ENCODE measurements at regions not wholly inside any gene's neighbourhood (a gene's known extent, or its start where the extent isn't known, plus 50 kb on each side); places are given as distances from the start of the nearest gene placed in this dataset.

GRCh38 chr21:24561291-24561690 lies 1046.0 kb downstream of the MRPL39 start:
- Histone ChIP-seq H3K27me3 (no peaks in the 10 kb centered on the region), H3K27ac (no peak overlapping the region), H3K9me3 (no peaks in the 10 kb centered on the region), H3K4me3 (no peak overlapping the region), H3K36me3 (no peaks in the 10 kb centered on the region), H3K4me1 (no peaks in the 10 kb centered on the region)
- DNase-seq (ENCODE audit: low spot score in 2 of 2), result no peak
- no peak for TF ChIP-seq POLR2AphosphoS5 (IDR thresholded peaks at IDR 0.05)
- no peak for TF ChIP-seq POLR2A (IDR thresholded peaks at IDR 0.05)
- TF ChIP-seq CTCF (IDR thresholded peaks at IDR 0.05), result no peak
- intact Hi-C loops (cut with DNase I; ENCODE audit: low total_unique reads), result no loop called here

DNA sequence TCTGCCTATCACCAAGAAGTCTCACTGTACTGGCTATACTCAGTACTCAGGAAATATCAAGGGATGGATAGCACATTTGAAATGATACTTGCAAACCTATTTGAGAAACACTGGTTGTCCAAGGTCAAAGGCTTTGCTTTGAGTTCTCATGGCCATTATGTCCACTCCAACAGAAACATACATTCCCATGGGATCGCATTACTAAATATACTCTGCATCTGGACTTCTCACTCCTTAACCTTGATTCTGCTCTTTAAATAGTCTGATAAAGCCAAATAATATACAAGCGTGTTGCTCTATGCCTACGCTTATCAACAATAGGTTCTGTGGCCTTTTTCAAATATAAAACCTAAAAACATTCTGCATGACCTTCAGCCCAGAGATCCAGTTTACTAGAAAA lies 1054.8 kb downstream of the MRPL39 start:
- Histone ChIP-seq H3K36me3 (no peaks in the 10 kb centered on the region), H3K4me1 (no peaks in the 10 kb centered on the region), H3K4me3 (no peak overlapping the region), H3K27ac (no peak overlapping the region), H3K9me3 (no peaks in the 10 kb centered on the region), H3K27me3 (no peaks in the 10 kb centered on the region)
- intact Hi-C loops (cut with DNase I; ENCODE audit: low total_unique reads), result no loop called here
- TF ChIP-seq CTCF (IDR thresholded peaks at IDR 0.05) (no peak), POLR2A (IDR thresholded peaks at IDR 0.05) (no peak), POLR2AphosphoS5 (IDR thresholded peaks at IDR 0.05) (no peak)
- DNase-seq (ENCODE audit: low spot score in 2 of 2), result no peak

DNA sequence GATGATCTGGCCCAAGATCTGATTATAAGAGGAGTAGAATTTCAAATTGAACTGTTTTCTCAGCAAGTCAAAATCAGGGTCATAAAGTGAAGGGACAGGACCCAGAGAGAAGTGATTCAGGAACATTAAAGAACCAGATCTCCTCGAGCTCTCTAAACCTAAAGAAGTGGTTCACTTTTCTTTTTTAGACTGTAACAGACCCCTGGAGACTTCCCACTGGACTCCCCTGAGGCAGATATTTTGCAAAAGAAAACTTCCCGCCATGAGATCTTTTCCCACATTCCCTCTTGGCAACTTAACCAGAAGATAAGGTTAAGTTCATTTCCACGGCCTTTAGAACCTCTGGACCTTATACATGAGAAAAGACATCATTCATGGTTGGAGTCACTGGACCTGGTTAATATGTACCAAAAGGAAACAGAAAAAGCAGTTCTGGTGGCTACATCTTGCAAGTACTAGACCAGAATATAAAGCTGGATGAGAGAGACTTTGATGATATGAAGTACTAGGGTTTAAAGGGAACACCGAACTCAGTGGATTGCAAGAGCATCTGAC lies 1061.4 kb downstream of the MRPL39 start:
- intact Hi-C loops (cut with DNase I; ENCODE audit: low total_unique reads), result no loop called here
- Histone ChIP-seq H3K36me3 (no peaks in the 10 kb centered on the region), H3K4me3 (no peak overlapping the region), H3K27ac (no peak overlapping the region), H3K27me3 (no peaks in the 10 kb centered on the region), H3K9me3 (no peaks in the 10 kb centered on the region), H3K4me1 (no peaks in the 10 kb centered on the region)
- DNase-seq (ENCODE audit: low spot score in 2 of 2), result no peak
- TF ChIP-seq CTCF (IDR thresholded peaks at IDR 0.05), result no peak
- TF ChIP-seq POLR2A (IDR thresholded peaks at IDR 0.05), result no peak
- no peak for TF ChIP-seq POLR2AphosphoS5 (IDR thresholded peaks at IDR 0.05)

DNA sequence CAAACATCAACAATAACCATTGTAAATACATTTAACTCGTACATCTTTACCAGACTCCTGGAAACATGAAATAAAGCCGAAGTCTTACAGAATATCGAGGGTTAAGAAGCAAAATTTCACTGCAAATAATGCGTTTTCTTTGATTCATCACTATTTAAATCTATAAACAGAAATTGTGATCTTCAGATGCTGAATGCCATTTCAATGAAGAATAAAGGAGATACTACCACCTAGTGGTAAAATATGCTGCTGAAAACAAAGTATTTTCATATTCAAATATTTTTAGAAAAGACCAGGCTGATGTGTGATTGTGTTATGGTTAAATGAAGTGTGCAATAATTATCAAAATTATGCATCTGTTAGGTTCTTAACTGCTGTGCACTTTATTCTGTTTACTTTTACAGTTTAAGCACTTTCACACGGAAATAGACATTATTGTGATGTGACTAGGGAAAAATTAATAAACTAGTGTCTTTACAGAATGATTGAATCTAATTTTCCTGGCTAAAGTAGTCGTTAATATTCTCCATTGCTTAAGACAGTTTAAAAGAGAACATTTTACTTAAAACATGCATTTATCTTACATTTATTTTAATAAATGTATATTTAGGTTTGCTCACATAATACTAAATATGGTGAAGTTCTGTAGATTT lies 1093.1 kb downstream of the MRPL39 start:
- intact Hi-C loops (cut with DNase I; ENCODE audit: low total_unique reads), result no loop called here
- Histone ChIP-seq H3K9me3 (no peaks in the 10 kb centered on the region), H3K36me3 (no peaks in the 10 kb centered on the region), H3K4me1 (no peaks in the 10 kb centered on the region), H3K4me3 (no peak overlapping the region), H3K27ac (no peak overlapping the region), H3K27me3 (no peaks in the 10 kb centered on the region)
- DNase-seq (ENCODE audit: low spot score in 2 of 2), result no peak
- no peak for TF ChIP-seq POLR2AphosphoS5 (IDR thresholded peaks at IDR 0.05)
- peak in 2 of 3 donors; percentile 27 to 28 for TF ChIP-seq CTCF (IDR thresholded peaks at IDR 0.05)

- H3K36me3 ChIP-seq, result no peaks in the 10 kb centered on the region
- no peak overlapping the region for H3K4me3 ChIP-seq
- intact Hi-C loops (cut with DNase I; ENCODE audit: low total_unique reads), result no loop called here
- no peaks in the 10 kb centered on the region for H3K9me3 ChIP-seq
- no peak for DNase-seq (ENCODE audit: low spot score in 2 of 2)
- no peaks in the 10 kb centered on the region for H3K4me1 ChIP-seq
- no peak overlapping the region for H3K27ac ChIP-seq
- no peak for TF ChIP-seq POLR2AphosphoS5 (IDR thresholded peaks at IDR 0.05)
- TF ChIP-seq CTCF (IDR thresholded peaks at IDR 0.05), result no peak
- no peak for TF ChIP-seq POLR2A (IDR thresholded peaks at IDR 0.05)
- no peaks in the 10 kb centered on the region for H3K27me3 ChIP-seq
These were observed 1098.2 kb downstream of the MRPL39 start for GRCh38 chr21:24509131-24509530.
